Endothelial cell (in vitro differentiated cells): ENCODE measurements at regions not wholly inside any gene's neighbourhood (a gene's known extent, or its start where the extent isn't known, plus 50 kb on each side); places are given as distances from the start of the nearest gene placed in this dataset.

Source experiments
- DNase-seq: peaks from one replicate; pipeline ENCODE4 v3.0.0; 2021; ENCODE audit warnings: low spot score
- H3K27ac Mint-ChIP-seq: one replicate; pipeline ENCODE4 v1.8.0; 2021; ENCODE audit warnings: mixed read lengths, inconsistent platforms; ENCODE audit not compliant: unreplicated experiment
- H3K27me3 Mint-ChIP-seq: one replicate; pipeline ENCODE4 v1.8.0; 2021; ENCODE audit warnings: mild to moderate bottlenecking, moderate library complexity, mixed read lengths, inconsistent platforms; ENCODE audit not compliant: unreplicated experiment
- H3K36me3 Mint-ChIP-seq: one replicate; pipeline ENCODE4 v1.8.0; 2021; ENCODE audit warnings: mild to moderate bottlenecking, low read depth, mixed read lengths, inconsistent platforms; ENCODE audit not compliant: unreplicated experiment
- H3K4me1 Mint-ChIP-seq: one replicate; pipeline ENCODE4 v1.8.0; 2021; ENCODE audit warnings: mild to moderate bottlenecking, mixed read lengths, inconsistent platforms; ENCODE audit not compliant: unreplicated experiment
- H3K4me3 Mint-ChIP-seq: one replicate; pipeline ENCODE4 v1.8.0; 2021; ENCODE audit warnings: mild to moderate bottlenecking, mixed read lengths, inconsistent platforms; ENCODE audit not compliant: unreplicated experiment
- H3K9me3 Mint-ChIP-seq: one replicate; pipeline ENCODE4 v1.8.0; 2021; ENCODE audit warnings: mixed read lengths, inconsistent platforms; ENCODE audit not compliant: unreplicated experiment
- TF ChIP-seq, protein P1 (sequence below): fragments of 200-600 bp; sonication (generic); IDR thresholded peaks from one replicate; pipeline ENCODE4 v1.5.0; 2021; ENCODE audit warnings: antibody characterized with exemption; ENCODE audit not compliant: unreplicated experiment

DNA sequence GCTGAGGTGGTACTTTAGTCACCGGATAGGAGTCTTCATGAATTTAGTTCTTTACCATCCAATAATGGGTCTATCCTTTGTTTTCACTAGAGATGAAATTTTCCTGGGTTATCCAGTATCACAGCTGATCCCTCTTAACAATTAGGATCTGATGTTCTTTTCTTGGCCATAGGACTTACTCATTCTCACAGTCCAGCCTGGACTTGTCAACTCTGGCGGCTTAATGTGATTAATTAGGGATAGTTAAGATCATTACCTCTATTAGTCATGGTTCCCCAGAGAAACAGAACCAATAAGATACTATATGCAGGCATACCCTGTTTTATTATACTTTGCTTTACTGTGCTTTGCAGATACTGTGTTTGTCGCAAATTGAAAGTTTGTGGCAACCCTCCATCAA lies 272.7 kb upstream of the FAT4 start:
- TF ChIP-seq, protein P1, sequence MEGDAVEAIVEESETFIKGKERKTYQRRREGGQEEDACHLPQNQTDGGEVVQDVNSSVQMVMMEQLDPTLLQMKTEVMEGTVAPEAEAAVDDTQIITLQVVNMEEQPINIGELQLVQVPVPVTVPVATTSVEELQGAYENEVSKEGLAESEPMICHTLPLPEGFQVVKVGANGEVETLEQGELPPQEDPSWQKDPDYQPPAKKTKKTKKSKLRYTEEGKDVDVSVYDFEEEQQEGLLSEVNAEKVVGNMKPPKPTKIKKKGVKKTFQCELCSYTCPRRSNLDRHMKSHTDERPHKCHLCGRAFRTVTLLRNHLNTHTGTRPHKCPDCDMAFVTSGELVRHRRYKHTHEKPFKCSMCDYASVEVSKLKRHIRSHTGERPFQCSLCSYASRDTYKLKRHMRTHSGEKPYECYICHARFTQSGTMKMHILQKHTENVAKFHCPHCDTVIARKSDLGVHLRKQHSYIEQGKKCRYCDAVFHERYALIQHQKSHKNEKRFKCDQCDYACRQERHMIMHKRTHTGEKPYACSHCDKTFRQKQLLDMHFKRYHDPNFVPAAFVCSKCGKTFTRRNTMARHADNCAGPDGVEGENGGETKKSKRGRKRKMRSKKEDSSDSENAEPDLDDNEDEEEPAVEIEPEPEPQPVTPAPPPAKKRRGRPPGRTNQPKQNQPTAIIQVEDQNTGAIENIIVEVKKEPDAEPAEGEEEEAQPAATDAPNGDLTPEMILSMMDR = no peak
- Mint-ChIP-seq H3K27ac (no peak overlapping the region), H3K27me3 (no peaks in the 10 kb centered on the region), H3K9me3 (no peaks in the 10 kb centered on the region), H3K4me1 (no peaks in the 10 kb centered on the region), H3K36me3 (no peaks in the 10 kb centered on the region), H3K4me3 (no peak overlapping the region)
- no peak for DNase-seq

DNA sequence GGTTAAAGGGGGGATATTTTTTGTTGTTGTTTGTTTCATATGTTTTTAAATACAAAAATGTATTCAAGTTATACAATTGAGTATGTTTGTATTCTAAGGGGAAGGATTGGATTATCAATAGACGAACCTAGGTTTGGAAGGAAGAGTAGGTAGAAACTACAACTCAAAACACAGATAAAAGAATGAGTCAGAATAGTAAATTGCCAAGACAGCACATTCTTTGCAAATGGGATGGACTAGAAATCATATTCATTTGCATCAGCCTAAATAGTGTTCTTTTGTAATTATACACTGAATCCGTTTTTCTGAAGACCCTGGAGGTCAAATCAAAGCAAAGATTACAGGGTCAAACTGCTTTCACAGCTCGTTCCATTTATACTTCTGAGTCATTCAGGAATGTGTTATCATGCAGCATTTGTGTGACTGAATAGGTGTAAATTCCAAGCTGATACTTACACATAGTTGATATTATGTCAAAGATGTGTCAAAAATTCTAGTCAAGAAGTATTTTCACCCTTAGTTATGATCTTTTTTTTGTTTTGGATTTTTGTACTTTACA lies 273.3 kb upstream of the FAT4 start:
- Mint-ChIP-seq H3K27ac (no peak overlapping the region), H3K4me1 (no peaks in the 10 kb centered on the region), H3K36me3 (no peaks in the 10 kb centered on the region), H3K9me3 (no peaks in the 10 kb centered on the region), H3K4me3 (no peak overlapping the region), H3K27me3 (no peaks in the 10 kb centered on the region)
- no peak for DNase-seq
- TF ChIP-seq, protein P1 = no peak

DNA sequence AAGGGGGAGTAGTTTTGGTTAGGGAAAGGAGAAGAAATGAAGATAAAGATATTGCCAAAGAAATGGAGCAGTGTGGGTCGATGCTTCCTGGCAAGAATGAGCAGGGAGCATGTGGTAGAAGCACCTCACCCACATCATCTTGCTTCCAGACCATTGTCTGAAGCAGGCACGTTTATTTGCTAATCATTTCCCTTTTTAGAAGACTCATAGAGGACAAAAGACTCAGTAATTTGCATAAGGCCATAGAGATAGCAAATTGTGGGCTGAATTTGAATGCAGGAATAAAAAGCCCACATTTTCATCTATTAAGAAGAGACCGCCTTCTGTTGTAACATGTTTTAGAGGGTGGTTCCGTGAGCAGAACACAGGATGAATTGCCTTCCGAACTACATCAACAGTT lies 275.2 kb upstream of the FAT4 start:
- Mint-ChIP-seq H3K27me3 (peaks cover 2% of the 10 kb centered on the region), H3K9me3 (no peaks in the 10 kb centered on the region), H3K4me1 (no peaks in the 10 kb centered on the region), H3K36me3 (no peaks in the 10 kb centered on the region), H3K4me3 (no peak overlapping the region), H3K27ac (no peak overlapping the region)
- TF ChIP-seq, protein P1 = peak; percentile 33
- no peak for DNase-seq

DNA sequence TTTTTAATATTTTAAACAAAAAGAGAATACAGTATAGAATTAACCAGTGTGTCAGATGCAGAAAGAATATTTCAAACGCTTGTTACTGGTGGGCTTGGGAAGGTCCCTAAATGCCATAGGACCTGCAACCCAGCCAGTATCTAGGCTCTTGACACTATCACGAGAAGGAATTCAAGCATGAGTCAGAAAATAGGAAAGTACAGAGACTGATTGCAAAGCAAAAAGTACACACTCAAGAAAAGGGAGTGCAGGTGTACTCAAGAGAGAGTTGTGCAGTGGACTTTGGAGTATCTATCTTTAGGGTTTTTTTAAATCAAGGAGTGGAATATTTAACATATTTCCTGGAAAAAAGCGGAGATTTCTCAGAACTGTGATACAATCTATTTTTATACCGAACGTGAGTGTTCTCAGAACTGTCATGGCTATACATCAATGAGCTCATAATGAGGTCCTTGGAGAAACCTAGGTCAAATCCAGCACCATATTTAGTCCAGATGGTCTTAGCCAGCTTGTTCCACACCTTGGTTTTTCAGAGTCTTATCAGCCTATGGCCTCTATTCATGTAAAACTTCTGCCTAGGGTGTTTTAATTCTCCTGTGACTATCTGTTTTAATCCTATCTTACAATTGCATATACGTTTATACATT lies 291.8 kb upstream of the FAT4 start:
- no peak overlapping the region for H3K27ac Mint-ChIP-seq
- TF ChIP-seq, protein P1 = no peak
- H3K9me3 Mint-ChIP-seq = peaks cover 6% of the 10 kb centered on the region
- H3K4me3 Mint-ChIP-seq = no peak overlapping the region
- no peaks in the 10 kb centered on the region for H3K4me1 Mint-ChIP-seq
- no peaks in the 10 kb centered on the region for H3K27me3 Mint-ChIP-seq
- peaks cover 7% of the 10 kb centered on the region for H3K36me3 Mint-ChIP-seq
- no peak for DNase-seq

DNA sequence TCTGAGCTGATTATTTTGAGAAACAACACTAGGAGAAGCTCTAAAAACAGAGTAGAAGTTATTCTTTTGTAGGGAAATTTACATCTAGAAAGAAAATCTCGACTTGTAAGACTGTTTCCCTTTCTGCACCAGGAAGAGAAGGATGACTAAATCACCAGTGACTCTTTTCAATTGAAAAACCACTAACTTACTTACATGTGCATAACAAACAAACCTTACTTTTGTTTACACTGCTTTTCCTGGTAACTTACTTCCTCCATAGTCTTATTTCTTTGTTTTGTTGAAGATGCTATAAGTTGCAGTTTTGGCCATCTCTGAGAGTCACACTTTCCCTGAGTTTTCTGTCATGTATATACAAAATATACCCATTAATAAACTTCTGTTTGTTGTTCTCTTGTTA lies 293.6 kb upstream of the FAT4 start:
- Mint-ChIP-seq H3K27ac (no peak overlapping the region), H3K36me3 (peaks cover 7% of the 10 kb centered on the region), H3K4me3 (no peak overlapping the region), H3K9me3 (peaks cover 6% of the 10 kb centered on the region), H3K4me1 (no peaks in the 10 kb centered on the region), H3K27me3 (no peaks in the 10 kb centered on the region)
- no peak for DNase-seq
- TF ChIP-seq, protein P1 = no peak
